B cell (primary cell): ENCODE measurements at regions not wholly inside any gene's neighbourhood (a gene's known extent, or its start where the extent isn't known, plus 50 kb on each side); places are given as distances from the start of the nearest gene placed in this dataset.

Source experiments
- ATAC-seq: fragments of 200-7000 bp; cut with Tn5 transposase; one replicate; pipeline ENCODE4 v1.10.0; 2021; ENCODE audit warnings: low read depth, mild to moderate bottlenecking, moderate number of reproducible peaks, moderate library complexity
- CTCF ChIA-PET: fragments of 350-600 bp; sonication (Branson Sonifier 250); formaldehyde crosslinking; loops from one replicate; lab custom pipeline; 2021; ENCODE audit warnings: antibody characterized with exemption, inconsistent platforms; lab: Charles Lee
- POLR2A ChIA-PET: fragments of 350-600 bp; sonication (Branson Sonifier 250); formaldehyde crosslinking; loops from one replicate; lab custom pipeline; 2021; ENCODE audit warnings: antibody characterized with exemption; lab: Charles Lee
- DNase-seq: peaks from one replicate; pipeline ENCODE4 v3.0.0; 2013
- H2AFZ ChIP-seq: 2 replicates; pipeline ENCODE4 v1.6.1; 2012; ENCODE audit warnings: mild to moderate bottlenecking, low read depth, low read length; ENCODE audit not compliant: insufficient read depth, poor library complexity, severe bottlenecking
- H3K27ac ChIP-seq, 2 donors: 1 replicate in 1 of 2; 2 replicates in 1 of 2; pipeline ENCODE4 v1.5.1; 2012 to 2013; ENCODE audit warnings: low read length in 2 of 2, mild to moderate bottlenecking in 2 of 2, moderate library complexity in 1 of 2
- H3K27me3 ChIP-seq, 4 experiments: fragments of 200-600 bp in 1 of 4; sonication (generic) in 1 of 4; replicated peaks in 1 of 4; 1 replicate in 2 of 4; 2 replicates in 2 of 4; pipeline versions ENCODE4 v1.6.1 to v1.7.0; 2013 to 2016; ENCODE audit warnings: low read length in 3 of 4, mild to moderate bottlenecking in 2 of 4, mixed read lengths in 1 of 4, moderate library complexity in 1 of 4; ENCODE audit not compliant: insufficient read depth in 4 of 4, control insufficient read depth in 3 of 4; ENCODE audit errors: control extremely low read depth in 1 of 4
- H3K36me3 ChIP-seq, 2 experiments: replicated peaks in 1 of 2; 1 replicate in 1 of 2; 2 replicates in 1 of 2; pipeline versions ENCODE4 v1.6.1 to v1.7.1; 2013; ENCODE audit warnings: low read length in 1 of 2; ENCODE audit not compliant: insufficient read depth in 2 of 2, control insufficient read depth in 1 of 2; ENCODE audit errors: control extremely low read depth in 1 of 2, extremely low read depth in 1 of 2
- H3K4me1 ChIP-seq, 2 donors: fragments of 200-600 bp in 1 of 2; sonication (generic) in 1 of 2; 1 replicate in 1 of 2; 2 replicates in 1 of 2; pipeline versions ENCODE4 v1.5.1 to v1.6.1; 2013 to 2017; ENCODE audit warnings: low read length in 2 of 2; ENCODE audit not compliant: control insufficient read depth in 2 of 2, insufficient read depth in 2 of 2
- H3K4me2 ChIP-seq: replicated peaks from 2 replicates; pipeline ENCODE3; 2012; ENCODE audit warnings: mild to moderate bottlenecking, low read depth, low read length; ENCODE audit not compliant: poor library complexity, severe bottlenecking
- H3K4me3 ChIP-seq, 5 experiments: fragments of 200-600 bp in 1 of 5; sonication (generic) in 1 of 5; 1 replicate in 3 of 5; 2 replicates in 2 of 5; pipeline versions ENCODE4 v1.5.1 to v1.7.0; 2011 to 2016; ENCODE audit warnings: low read length in 4 of 5, mild to moderate bottlenecking in 4 of 5, low read depth in 2 of 5, control low read depth in 1 of 5, moderate library complexity in 1 of 5; ENCODE audit not compliant: insufficient read depth in 1 of 5; ENCODE audit errors: control extremely low read depth in 1 of 5, extremely low read depth in 1 of 5
- H3K79me2 ChIP-seq: fragments of 200-600 bp; sonication (generic); one replicate; pipeline ENCODE4 v1.6.0; 2016; ENCODE audit warnings: low read length; ENCODE audit not compliant: control insufficient read depth, insufficient read depth
- H3K9ac ChIP-seq: fragments of 200-600 bp; sonication (generic); 2 replicates; pipeline ENCODE4 v1.6.1; 2017; ENCODE audit warnings: mild to moderate bottlenecking, low read length, moderate library complexity
- H3K9me3 ChIP-seq, 3 donors: one replicate each; pipeline versions ENCODE4 v1.6.1 to v1.7.1; 2013; ENCODE audit warnings: low read length in 2 of 3; ENCODE audit not compliant: control insufficient read depth in 2 of 3, insufficient read depth in 1 of 3; ENCODE audit errors: control extremely low read depth in 1 of 3
- H4K20me1 ChIP-seq: 2 replicates; pipeline ENCODE4 v1.6.0; 2012; ENCODE audit warnings: mild to moderate bottlenecking, low read length; ENCODE audit not compliant: insufficient read depth, control insufficient read depth, poor library complexity, severe bottlenecking
- H3K27ac Mint-ChIP-seq: one replicate; pipeline ENCODE4 v1.8.0; 2021; ENCODE audit warnings: mixed read lengths
- H3K27me3 Mint-ChIP-seq: one replicate; pipeline ENCODE4 v1.8.0; 2021; ENCODE audit warnings: mixed read lengths
- H3K4me1 Mint-ChIP-seq: one replicate; pipeline ENCODE4 v1.8.0; 2021; ENCODE audit warnings: mixed read lengths
- H3K4me3 Mint-ChIP-seq: one replicate; pipeline ENCODE4 v1.8.0; 2021; ENCODE audit warnings: mixed read lengths
- H3K9me3 Mint-ChIP-seq: one replicate; pipeline ENCODE4 v1.8.0; 2022; ENCODE audit warnings: mixed read lengths; ENCODE audit not compliant: insufficient read depth
- CTCF ChIP-seq: fragments of 200-600 bp; IDR thresholded peaks from one replicate; pipeline ENCODE4 v1.8.0; 2022; ENCODE audit warnings: antibody characterized with exemption, mild to moderate bottlenecking
- EZH2 ChIP-seq: IDR thresholded peaks from 2 replicates; pipeline ENCODE4 v1.6.1; 2012; ENCODE audit warnings: borderline replicate concordance, low read depth, mild to moderate bottlenecking, moderate library complexity, low read length; ENCODE audit not compliant: insufficient read depth, poor library complexity, severe bottlenecking
- WGBS: methylation state at CpG from one replicate; pipeline ENCODE4 v1.1.5; 2013; ENCODE audit warnings: missing lambda C conversion rate; ENCODE audit not compliant: insufficient coverage; 5-methylcytosine and 5-hydroxymethylcytosine counted together
- intact Hi-C: fragments of 100-400 bp; cut with micrococcal nuclease; formaldehyde crosslinking; loops from one replicate; pipeline ENCODE4 v1.10.0; 2022

- intact Hi-C loops, result no loop called here
- ChIA-PET POLR2A (no interaction called here), CTCF (interaction anchor here (2.7 kb wide), 1 partner anchor 8 kb away, joined by 10 read pairs; no protein-coding TSS in a partner anchor)
- Histone ChIP-seq H3K9ac (no peak overlapping the region), H3K79me2 (no peaks in the 10 kb centered on the region), H3K27me3 (no peaks in the 10 kb centered on the region), H3K36me3 (no peaks in the 10 kb centered on the region), H3K27ac (no peak overlapping the region), H3K4me3 (no peak overlapping the region), H3K4me1 (peaks cover 11 to 20% of the 10 kb centered on the region in 2 donors), H3K4me2 (no peak overlapping the region), H3K9me3 (peaks cover 0 to 2% (median 0%) of the 10 kb centered on the region in 3 donors), H4K20me1 (no peaks in the 10 kb centered on the region), H2AFZ (no peak overlapping the region)
- ATAC-seq, result no peak
- Mint-ChIP-seq H3K27me3 (peaks cover 2% of the 10 kb centered on the region), H3K4me1 (peaks cover 28% of the 10 kb centered on the region), H3K9me3 (no peaks in the 10 kb centered on the region), H3K4me3 (no peak overlapping the region), H3K27ac (no peak overlapping the region)
- TF ChIP-seq EZH2, result no peak
- no peak for TF ChIP-seq CTCF
- DNase-seq, result no peak
- 98% methylated on average over 11 of the region's 11 CpGs for WGBS
Measured at GRCh38 chr12:14194572-14194971, 170.9 kb upstream of the ATF7IP start.

GRCh38 chr12:14199455-14200198, 165.9 kb upstream of the ATF7IP start:
- no peaks in the 10 kb centered on the region for H3K27me3 ChIP-seq
- 100% methylated on average over 2 of the region's 4 CpGs for WGBS
- H3K27me3 Mint-ChIP-seq, result no peaks in the 10 kb centered on the region
- H3K27ac Mint-ChIP-seq, result no peak overlapping the region
- no peak overlapping the region for H3K4me3 Mint-ChIP-seq
- intact Hi-C loops, result no loop called here
- no peaks in the 10 kb centered on the region for H3K4me1 Mint-ChIP-seq
- TF ChIP-seq CTCF (no peak), EZH2 (no peak)
- no peak overlapping the region for H2AFZ ChIP-seq
- H3K4me2 ChIP-seq, result no peak overlapping the region
- H3K4me1 ChIP-seq, result no peaks in the 10 kb centered on the region
- no peaks in the 10 kb centered on the region for H3K79me2 ChIP-seq
- H3K36me3 ChIP-seq, result no peaks in the 10 kb centered on the region
- DNase-seq, result no peak
- ChIA-PET POLR2A (no interaction called here), CTCF (interaction anchor here (1.4 to 1.6 kb wide), 2 partner anchors 13 to 14 kb away, joined by 4 to 7 read pairs; no protein-coding TSS in a partner anchor)
- ATAC-seq, result no peak
- H3K4me3 ChIP-seq, result no peak overlapping the region
- no peak overlapping the region for H3K9ac ChIP-seq
- no peaks in the 10 kb centered on the region for H4K20me1 ChIP-seq
- H3K9me3 ChIP-seq, result peaks cover 3 to 6% (median 5%) of the 10 kb centered on the region in 3 donors
- no peak overlapping the region for H3K27ac ChIP-seq
- peaks cover 3% of the 10 kb centered on the region for H3K9me3 Mint-ChIP-seq
